Hematopoietic multipotent progenitor cell treated with erythropoietin and hydrocortisone succinate and interleukin-3 and kit ligand, for 6 days (in vitro differentiated cells): ENCODE measurements at regions not wholly inside any gene's neighbourhood (a gene's known extent, or its start where the extent isn't known, plus 50 kb on each side); places are given as distances from the start of the nearest gene placed in this dataset.
"Not testable (repeated sequence)": the region's sequence is repeated elsewhere in the genome, so short reads cannot be mapped to it uniquely, and the experiment has no call there.

Source experiments
- DNase-seq: peaks from one replicate; pipeline ENCODE4 v3.0.0-alpha.2; 2015

GRCh38 chr6:10174761-10175160 lies 240.1 kb downstream of the TFAP2A start:
- DNase-seq = no peak

DNA sequence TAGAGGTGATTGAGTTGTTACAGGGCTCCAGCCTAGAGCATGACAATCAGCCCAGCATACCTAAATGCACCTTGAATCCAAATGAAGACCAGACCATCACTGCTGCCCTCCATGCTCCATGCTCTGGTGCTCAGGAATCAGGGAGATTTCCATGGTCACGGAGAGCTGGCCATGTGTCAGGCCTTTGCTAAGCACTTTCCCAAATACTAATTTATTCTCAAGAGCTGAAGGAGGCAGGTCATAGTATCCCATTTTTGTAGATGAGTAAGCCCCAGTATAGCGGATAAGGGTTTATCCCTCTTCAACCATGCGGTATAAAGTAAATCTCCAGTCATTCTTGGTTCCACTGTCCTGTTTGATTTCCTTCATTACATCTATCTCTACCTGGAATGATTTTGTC lies 240.8 kb downstream of the TFAP2A start:
- no peak for DNase-seq

DNA sequence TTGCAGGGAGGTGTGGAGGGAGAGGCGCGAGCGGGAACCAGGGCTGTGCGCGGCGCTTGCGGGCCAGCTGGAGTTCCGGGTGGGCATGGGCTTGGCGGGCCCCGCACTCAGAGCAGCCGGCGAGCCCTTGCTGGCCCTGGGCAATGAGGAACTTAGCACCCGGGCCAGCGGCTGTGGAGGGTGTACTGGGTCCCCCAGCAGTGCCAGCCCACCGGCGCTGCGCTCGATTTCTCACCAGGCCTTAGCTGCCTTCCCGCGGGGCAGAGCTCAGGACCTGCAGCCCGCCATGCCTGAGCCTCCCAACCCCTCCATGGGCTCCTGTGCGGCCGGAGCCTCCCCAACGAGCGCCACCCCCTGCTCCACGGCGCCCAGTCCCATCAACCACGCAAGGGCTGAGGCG lies 243.2 kb downstream of the TFAP2A start:
- DNase-seq = not testable (repeated sequence)

DNA sequence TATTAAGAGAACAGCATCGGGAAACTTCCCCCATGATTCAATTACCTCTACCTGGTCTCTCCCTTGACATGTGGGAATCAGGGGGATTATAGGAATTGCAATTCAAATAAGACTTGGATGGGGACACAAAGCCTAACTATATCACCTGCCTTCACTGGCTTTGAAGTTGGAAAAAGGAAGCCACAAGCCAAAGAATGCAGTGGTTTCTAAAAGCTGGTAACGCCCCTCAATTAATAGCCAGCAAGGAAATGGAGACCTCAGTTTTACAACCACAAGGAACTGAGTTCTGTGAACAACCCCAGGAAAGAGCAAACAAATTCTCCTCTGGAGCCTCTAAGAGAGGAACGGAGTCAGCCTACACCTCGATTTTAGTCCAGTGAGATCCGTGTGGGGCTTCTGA lies 244.1 kb downstream of the TFAP2A start:
- DNase-seq = no peak

DNA sequence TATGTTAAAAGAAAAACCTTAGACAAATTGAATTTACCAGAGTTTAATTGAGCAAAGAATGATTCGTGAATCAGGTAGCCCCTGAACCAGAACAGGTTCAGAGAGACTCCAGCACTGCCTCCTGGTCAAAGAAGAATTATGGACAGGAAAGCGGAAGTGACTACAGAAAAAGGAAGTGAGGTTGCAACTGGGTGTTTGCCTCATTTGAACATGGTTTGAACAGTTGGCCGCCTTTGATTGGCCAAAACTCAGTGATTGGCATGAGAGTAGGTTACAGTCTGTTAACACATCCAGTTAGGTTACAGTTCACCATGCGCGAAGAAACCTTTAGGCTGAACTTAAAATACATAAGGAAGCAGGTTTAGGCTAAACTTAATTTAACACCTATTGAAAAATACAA lies 248.8 kb downstream of the TFAP2A start:
- DNase-seq = no peak

GRCh38 chr6:10163203-10163962 lies 251.5 kb downstream of the TFAP2A start:
- no peak for DNase-seq

GRCh38 chr6:10156875-10157274 lies 258.0 kb downstream of the TFAP2A start:
- DNase-seq = no peak

GRCh38 chr6:10154251-10154650 lies 260.6 kb downstream of the TFAP2A start:
- DNase-seq = peak; percentile 5

DNA sequence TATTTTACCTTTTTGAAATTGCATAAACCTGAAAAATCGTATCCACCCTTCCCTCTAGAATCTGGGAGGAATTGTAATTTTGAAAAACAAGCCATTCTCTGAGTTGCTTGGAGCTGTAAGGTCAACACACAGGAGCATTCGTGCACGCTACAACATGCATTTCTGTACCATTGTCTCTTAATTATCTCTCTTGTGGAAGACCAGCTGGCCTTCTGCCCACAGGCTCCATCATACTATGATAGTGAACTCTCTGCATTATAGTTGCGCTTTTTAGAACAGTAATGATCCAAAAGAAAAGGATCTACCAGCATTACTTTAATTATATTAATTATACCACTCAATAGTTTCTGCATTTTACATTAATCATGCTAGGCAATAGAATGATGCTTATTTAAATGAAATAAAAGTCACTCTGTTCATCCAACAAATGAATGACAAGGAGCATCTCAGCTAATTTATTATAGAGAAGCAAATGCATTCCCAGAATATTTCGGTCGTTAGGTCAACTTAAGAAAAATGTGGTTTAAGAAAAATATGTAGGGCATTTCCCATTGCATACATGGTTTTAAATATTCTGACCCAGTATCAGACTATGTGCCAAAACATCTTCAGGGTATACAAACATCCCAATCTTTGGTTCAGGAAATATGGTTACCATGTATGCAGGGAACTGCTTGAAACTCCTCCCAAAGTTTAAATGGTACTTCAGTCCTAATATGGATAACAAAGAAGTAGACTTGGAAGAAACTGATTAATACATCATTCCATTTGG lies 263.5 kb downstream of the TFAP2A start:
- no peak for DNase-seq

DNA sequence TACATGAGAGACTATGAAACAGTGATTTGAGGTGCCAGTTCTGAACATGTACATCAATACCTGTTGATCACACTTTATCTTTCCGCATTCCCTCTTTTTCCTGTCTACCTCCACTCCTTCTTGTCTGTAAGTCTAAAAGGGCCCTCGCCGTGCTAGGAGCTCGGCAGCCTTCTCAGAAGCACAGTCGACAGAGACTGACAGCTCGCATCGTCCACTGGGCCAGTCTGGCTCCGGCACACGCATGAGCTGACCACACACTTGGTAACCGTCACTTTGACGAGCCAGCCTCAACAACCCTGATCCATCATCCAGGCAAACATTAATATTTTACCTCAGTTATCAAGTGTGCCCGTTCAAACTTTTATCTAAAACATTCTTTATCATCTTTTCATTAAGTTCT lies 265.3 kb downstream of the TFAP2A start:
- no peak for DNase-seq

- peak; percentile 11 for DNase-seq
Observed at GRCh38 chr6:10146715-10147451, 268.0 kb downstream of the TFAP2A start.

- DNase-seq = no peak
Observed at GRCh38 chr6:10144772-10145171, 270.1 kb downstream of the TFAP2A start.

- DNase-seq = no peak
Observed at GRCh38 chr6:10141746-10142443, 273.0 kb downstream of the TFAP2A start.

DNA sequence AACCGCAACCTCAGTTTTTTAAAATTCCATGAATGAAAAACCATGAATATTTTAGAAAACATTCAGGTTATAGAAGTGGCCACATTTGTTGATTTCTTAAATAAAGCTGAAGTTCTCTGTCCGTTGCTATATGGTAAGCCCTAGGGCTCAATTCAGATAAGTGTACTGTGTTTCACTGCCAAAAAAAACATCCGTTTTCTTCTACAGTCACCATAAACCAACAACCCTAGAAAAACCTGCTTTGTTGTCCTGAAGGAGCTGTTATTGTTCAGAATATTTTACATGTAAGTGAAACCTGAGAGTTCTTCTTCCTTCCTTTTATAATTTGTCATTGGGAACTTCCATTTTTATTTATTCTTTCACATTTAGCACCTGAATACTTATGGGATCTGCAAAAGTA lies 274.1 kb downstream of the TFAP2A start:
- no peak for DNase-seq

- no peak for DNase-seq
Observed at GRCh38 chr6:10140136-10140535, 274.7 kb downstream of the TFAP2A start.

- no peak for DNase-seq
Observed at GRCh38 chr6:10138917-10139316, 276.0 kb downstream of the TFAP2A start.

DNA sequence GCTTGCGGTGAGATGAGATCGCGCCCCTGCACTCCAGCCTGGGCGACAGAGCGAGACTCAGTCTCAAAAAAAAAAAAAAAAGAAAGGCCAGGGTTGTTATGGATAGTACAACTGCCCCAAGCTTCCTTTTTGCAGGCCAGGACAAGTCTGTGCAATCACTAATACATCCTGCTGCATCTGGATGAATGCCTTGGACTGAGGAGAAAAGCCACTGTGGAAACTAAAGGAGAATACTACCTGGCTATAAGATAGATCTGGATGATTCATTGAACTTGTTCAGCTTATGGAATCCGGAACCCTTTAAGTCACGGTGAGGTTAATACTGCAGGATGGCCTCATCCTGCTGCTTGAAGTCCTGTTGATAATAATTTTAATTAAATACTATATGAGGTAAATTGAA lies 278.2 kb downstream of the TFAP2A start:
- no peak for DNase-seq

DNA sequence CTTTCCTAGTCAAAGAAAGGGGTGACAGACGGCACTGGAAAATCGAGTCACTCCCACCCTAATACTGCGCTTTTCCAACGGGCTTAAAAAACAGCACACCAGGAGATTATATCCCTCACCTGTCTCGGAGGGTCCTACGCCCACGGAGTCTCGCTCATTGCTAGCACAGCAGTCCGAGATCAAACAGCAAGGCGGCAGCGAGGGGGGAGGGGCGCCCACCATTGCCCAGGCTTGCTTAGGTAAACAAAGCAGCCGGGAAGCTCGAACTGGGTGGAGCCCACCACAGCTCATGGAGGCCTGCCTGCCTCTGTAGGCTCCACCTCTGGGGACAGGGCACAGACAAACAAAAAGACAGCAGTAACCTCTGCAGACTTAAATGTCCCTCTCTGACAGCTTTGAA lies 280.7 kb downstream of the TFAP2A start:
- not testable (repeated sequence) for DNase-seq

DNA sequence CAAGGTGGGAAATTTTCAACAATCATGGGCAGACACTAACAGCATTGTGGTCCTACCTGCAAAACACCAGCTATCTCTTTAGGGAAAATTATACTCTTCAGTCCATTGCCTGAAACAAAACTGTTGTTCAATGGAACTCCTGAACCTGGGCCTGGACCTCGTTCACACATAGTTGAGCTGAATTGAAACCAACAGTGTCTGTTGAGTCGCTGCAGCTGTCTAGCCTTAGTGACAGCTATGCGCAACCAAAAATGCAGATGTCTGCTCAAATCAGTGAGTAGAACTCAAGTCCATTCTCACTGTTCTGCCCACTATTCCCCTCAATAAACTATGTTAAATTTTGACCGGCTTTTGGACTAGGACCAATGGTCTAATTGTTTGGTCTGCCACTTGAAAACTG lies 286.2 kb downstream of the TFAP2A start:
- no peak for DNase-seq

- no peak for DNase-seq
Observed at GRCh38 chr6:10122164-10122563, 292.7 kb downstream of the TFAP2A start.

- DNase-seq = no peak
Observed at GRCh38 chr6:10112871-10113549, 301.9 kb downstream of the TFAP2A start.

DNA sequence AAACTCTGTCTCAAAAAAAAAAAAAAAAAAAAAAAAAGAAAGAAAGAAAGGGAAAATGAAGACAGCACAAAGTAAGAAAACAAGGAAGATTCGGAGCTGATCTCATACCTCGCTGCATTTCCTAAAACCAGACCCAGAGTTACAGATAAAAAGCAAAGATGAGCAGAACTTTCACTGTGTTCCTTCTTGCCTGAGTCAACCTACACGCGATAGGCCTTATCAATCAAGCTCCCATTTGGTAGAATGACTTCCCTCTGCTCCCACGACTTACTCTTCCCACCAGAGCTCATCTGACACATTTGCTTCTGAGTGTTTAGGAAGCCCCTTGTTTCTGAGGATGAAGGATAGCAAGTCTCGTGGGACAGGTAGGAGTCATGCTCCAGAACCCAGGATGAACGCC lies 302.9 kb downstream of the TFAP2A start:
- no peak for DNase-seq
